GM23338 (cell line): ENCODE measurements at regions not wholly inside any gene's neighbourhood (a gene's known extent, or its start where the extent isn't known, plus 50 kb on each side); places are given as distances from the start of the nearest gene placed in this dataset.

Experiments used
- ATAC-seq: fragments of 200-7000 bp; cut with Tn5 transposase; 3 replicates; pipeline ENCODE4 v1.9.1; 2020
- DNase-seq: peaks from one replicate; pipeline ENCODE4 v3.0.0-alpha.2; 2015; ENCODE audit warnings: low spot score
- H2AFZ ChIP-seq: fragments of 200-600 bp; sonication (generic); 2 replicates; pipeline ENCODE4 v1.8.0; 2016; ENCODE audit warnings: antibody characterized with exemption, mild to moderate bottlenecking, moderate library complexity
- H3F3A ChIP-seq: fragments of 200-600 bp; sonication (generic); replicated peaks from 2 replicates; pipeline ENCODE4 v1.8.0; 2017; ENCODE audit warnings: antibody characterized with exemption, mixed run types, low read depth
- H3K27ac ChIP-seq: fragments of 200-600 bp; sonication (generic); 2 replicates; pipeline ENCODE4 v1.6.1; 2016; ENCODE audit warnings: low read depth
- H3K27me3 ChIP-seq: fragments of 200-600 bp; sonication (generic); 2 replicates; pipeline ENCODE4 v1.8.0; 2016; ENCODE audit warnings: mild to moderate bottlenecking, mixed run types, moderate library complexity; ENCODE audit not compliant: insufficient read depth
- H3K36me3 ChIP-seq: fragments of 200-600 bp; sonication (generic); 2 replicates; pipeline ENCODE4 v1.8.0; 2016; ENCODE audit warnings: mild to moderate bottlenecking; ENCODE audit not compliant: insufficient read depth
- H3K4me1 ChIP-seq: fragments of 200-600 bp; sonication (generic); 2 replicates; pipeline ENCODE4 v1.8.0; 2016; ENCODE audit warnings: mild to moderate bottlenecking, moderate library complexity; ENCODE audit not compliant: insufficient read depth
- H3K4me2 ChIP-seq: fragments of 200-600 bp; sonication (generic); 2 replicates; pipeline ENCODE4 v1.7.1; 2017; ENCODE audit warnings: mixed run types
- H3K4me3 ChIP-seq: fragments of 200-600 bp; sonication (generic); 2 replicates; pipeline ENCODE4 v1.6.1; 2016; ENCODE audit warnings: mixed run types
- H3K79me2 ChIP-seq: fragments of 200-600 bp; sonication (generic); replicated peaks from 2 replicates; pipeline ENCODE4 v1.8.0; 2017; ENCODE audit warnings: mild to moderate bottlenecking; ENCODE audit not compliant: insufficient read depth
- H3K9me2 ChIP-seq: fragments of 200-600 bp; sonication (generic); 2 replicates; pipeline ENCODE4 v1.8.0; 2017; ENCODE audit not compliant: insufficient read depth
- H4K20me1 ChIP-seq: fragments of 200-600 bp; sonication (generic); replicated peaks from 2 replicates; pipeline ENCODE4 v1.8.0; 2017; ENCODE audit warnings: mild to moderate bottlenecking; ENCODE audit not compliant: insufficient read depth
- H3K27ac Mint-ChIP-seq: 2 replicates; pipeline ENCODE4 v1.8.0; 2020; ENCODE audit warnings: inconsistent platforms, mild to moderate bottlenecking, moderate library complexity, mixed read lengths
- H3K27me3 Mint-ChIP-seq: 3 replicates; pipeline ENCODE4 v1.8.0; 2022; ENCODE audit warnings: low read depth, mild to moderate bottlenecking, moderate library complexity, mixed read lengths, inconsistent platforms; ENCODE audit not compliant: insufficient read depth, poor library complexity
- H3K36me3 Mint-ChIP-seq: 3 replicates; pipeline ENCODE4 v1.8.0; 2021; ENCODE audit warnings: low read depth, mild to moderate bottlenecking, inconsistent platforms, moderate library complexity, mixed read lengths
- H3K4me1 Mint-ChIP-seq: 3 replicates; pipeline ENCODE4 v1.8.0; 2020; ENCODE audit warnings: mild to moderate bottlenecking, inconsistent platforms, mixed read lengths
- H3K4me3 Mint-ChIP-seq: 3 replicates; pipeline ENCODE4 v1.8.0; 2021; ENCODE audit warnings: moderate library complexity, mild to moderate bottlenecking, inconsistent platforms, mixed read lengths
- H3K9me3 Mint-ChIP-seq: 3 replicates; pipeline ENCODE4 v1.8.0; 2020; ENCODE audit warnings: moderate library complexity, mild to moderate bottlenecking, inconsistent platforms, mixed read lengths
- CREB1 ChIP-seq: fragments of 250-450 bp; sonication (Bioruptor Pico); IDR thresholded peaks from 2 replicates; pipeline ENCODE4 v1.5.0; 2020; ENCODE audit warnings: low read depth, mild to moderate bottlenecking, moderate library complexity
- EZH2 ChIP-seq: fragments of 200-600 bp; sonication (generic); IDR thresholded peaks from one replicate; pipeline ENCODE4 v1.8.0; 2017; ENCODE audit warnings: antibody characterized with exemption, mild to moderate bottlenecking, low read depth; ENCODE audit not compliant: unreplicated experiment
- ZNF331 ChIP-seq: fragments of 250-450 bp; sonication (Bioruptor Pico); IDR thresholded peaks from 2 replicates; pipeline ENCODE4 v1.5.0; 2020; ENCODE audit warnings: low read depth, mild to moderate bottlenecking, moderate library complexity
- ZNF462 ChIP-seq: fragments of 250-450 bp; sonication (Bioruptor Pico); IDR thresholded peaks from 2 replicates; pipeline ENCODE4 v1.5.0; 2020; ENCODE audit warnings: mild to moderate bottlenecking, moderate library complexity
- TF ChIP-seq, protein P1 (sequence below): IDR thresholded peaks from 2 replicates; pipeline ENCODE4 v1.6.1; 2016; ENCODE audit warnings: antibody characterized with exemption

- no peak; the same call in 1 of the 3 replicates for ATAC-seq
Observed at GRCh38 chr17:55642741-55643140, 79.9 kb downstream of the TMEM100 start.

More at GRCh38 chr17:55642741-55643140, 79.9 kb downstream of the TMEM100 start:
- H3K27ac Mint-ChIP-seq: no peak overlapping the region
- Histone ChIP-seq H3K27me3 (no peaks in the 10 kb centered on the region), H3K4me2 (no peak overlapping the region), H3K9me2 (peaks cover 20% of the 10 kb centered on the region; the same call in 1 of the 2 replicates), H3K79me2 (no peaks in the 10 kb centered on the region), H3K27ac (no peak overlapping the region), H2AFZ (no peak overlapping the region), H3K4me1 (no peaks in the 10 kb centered on the region), H3F3A (no peaks in the 10 kb centered on the region), H3K36me3 (no peaks in the 10 kb centered on the region), H3K4me3 (no peak overlapping the region), H4K20me1 (no peaks in the 10 kb centered on the region)
- DNase-seq: no peak
- peaks cover 1% of the 10 kb centered on the region for H3K4me1 Mint-ChIP-seq
- TF ChIP-seq, protein P1, sequence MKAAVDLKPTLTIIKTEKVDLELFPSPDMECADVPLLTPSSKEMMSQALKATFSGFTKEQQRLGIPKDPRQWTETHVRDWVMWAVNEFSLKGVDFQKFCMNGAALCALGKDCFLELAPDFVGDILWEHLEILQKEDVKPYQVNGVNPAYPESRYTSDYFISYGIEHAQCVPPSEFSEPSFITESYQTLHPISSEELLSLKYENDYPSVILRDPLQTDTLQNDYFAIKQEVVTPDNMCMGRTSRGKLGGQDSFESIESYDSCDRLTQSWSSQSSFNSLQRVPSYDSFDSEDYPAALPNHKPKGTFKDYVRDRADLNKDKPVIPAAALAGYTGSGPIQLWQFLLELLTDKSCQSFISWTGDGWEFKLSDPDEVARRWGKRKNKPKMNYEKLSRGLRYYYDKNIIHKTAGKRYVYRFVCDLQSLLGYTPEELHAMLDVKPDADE: no peak
- TF ChIP-seq CREB1 (CRISPR knock-in tag) (no peak), ZNF331 (CRISPR knock-in tag) (no peak), ZNF462 (CRISPR knock-in tag) (no peak), EZH2 (no peak)
- H3K36me3 Mint-ChIP-seq: no peaks in the 10 kb centered on the region
- no peaks in the 10 kb centered on the region; the same call in 2 of the 3 replicates for H3K9me3 Mint-ChIP-seq
- H3K4me3 Mint-ChIP-seq: no peak overlapping the region
- no peaks in the 10 kb centered on the region for H3K27me3 Mint-ChIP-seq
